K562 (cell line): ENCODE measurements at regions not wholly inside any gene's neighbourhood (a gene's known extent, or its start where the extent isn't known, plus 50 kb on each side); places are given as distances from the start of the nearest gene placed in this dataset.

Experiments
- ATAC-seq: fragments of 200-7000 bp; cut with Tn5 transposase; 3 replicates; pipeline ENCODE4 v1.9.1; 2020; ENCODE audit warnings: moderate library complexity
- BruUV-seq: library from RNA; stranded (reverse); fragments of 400-500 nt; replicated peaks from 2 replicates; lab custom pipeline; 2021; lab: Mats Ljungman, UMichigan
- CTCF ChIA-PET: fragments of 300-600 bp; formaldehyde crosslinking; extraction: SDS; loops from one replicate; lab custom pipeline; 2021; ENCODE audit warnings: low intra/inter-chr PET ratio; lab: Yijun Ruan, JAX
- POLR2A ChIA-PET: fragments of 300-600, 350-650 bp; sonication (Branson Sonifier 250); formaldehyde crosslinking; extraction: SDS; loops from one replicate; lab custom pipeline; 2021; ENCODE audit warnings: antibody characterized with exemption, inconsistent platforms; lab: Yijun Ruan, JAX
- DNase-seq, 4 experiments: peaks; one replicate each; pipeline versions ENCODE4 v3.0.0 to v3.0.0-alpha.2; 2011 to 2018; ENCODE audit warnings: low spot score in 3 of 4, mixed read lengths in 3 of 4; ENCODE audit errors: extremely low read depth in 1 of 4
- FAIRE-seq: peaks from 2 replicates; lab custom pipeline; 2011; peaks lifted over from hg19 to GRCh38; lab: Jason Lieb, UNC
- H2AFZ ChIP-seq: 2 replicates; pipeline ENCODE4 v1.6.0; 2011; ENCODE audit warnings: low read depth, low read length, control low read depth, inconsistent platforms
- H3K27ac ChIP-seq: fragments of 200-600 bp; 3 replicates; pipeline ENCODE4 v1.8.0; 2011; ENCODE audit warnings: low read depth, mild to moderate bottlenecking, control low read depth, inconsistent platforms, low read length, moderate library complexity, mixed read lengths; ENCODE audit errors: extremely low read depth
- H3K27me3 ChIP-seq, 2 experiments: fragments of 300-600 bp in 1 of 2; 2 replicates in 1 of 2; 3 replicates in 1 of 2; pipeline versions ENCODE4 v1.6.0 to v1.8.0; 2011; ENCODE audit warnings: inconsistent platforms in 2 of 2, low read length in 2 of 2, mild to moderate bottlenecking in 1 of 2, mixed read lengths in 1 of 2, moderate library complexity in 1 of 2; ENCODE audit not compliant: control insufficient read depth in 2 of 2, insufficient read depth in 2 of 2
- H3K36me3 ChIP-seq: fragments of 300-600 bp; 3 replicates; pipeline ENCODE4 v1.8.0; 2011; ENCODE audit warnings: mild to moderate bottlenecking, low read length, inconsistent platforms; ENCODE audit not compliant: control insufficient read depth, insufficient read depth
- H3K4me1 ChIP-seq, 2 experiments: fragments of 200-600 bp in 1 of 2; replicated peaks in 1 of 2; 2 replicates in 1 of 2; 3 replicates in 1 of 2; pipeline versions ENCODE4 v1.5.1 to v1.8.0; 2011; ENCODE audit warnings: inconsistent platforms in 2 of 2, low read length in 2 of 2, mild to moderate bottlenecking in 1 of 2, mixed read lengths in 1 of 2, moderate library complexity in 1 of 2; ENCODE audit not compliant: control insufficient read depth in 2 of 2, insufficient read depth in 2 of 2
- H3K4me2 ChIP-seq: 2 replicates; pipeline ENCODE4 v1.6.1; 2011; ENCODE audit warnings: low read length, control low read depth, inconsistent platforms, mixed read lengths; ENCODE audit not compliant: insufficient read depth
- H3K4me3 ChIP-seq: fragments of 200-600 bp; sonication (generic), shearing (Covaris generic); 2 replicates; pipeline ENCODE4 v1.5.1; 2016; ENCODE audit warnings: control low read depth, inconsistent platforms
- H3K79me2 ChIP-seq: fragments of 200-600 bp; 3 replicates; pipeline ENCODE4 v1.8.0; 2011; ENCODE audit warnings: low read length, inconsistent platforms; ENCODE audit not compliant: control insufficient read depth, insufficient read depth
- H3K9ac ChIP-seq, 2 experiments: 2 replicates each; pipeline versions ENCODE4 v1.6.0 to v1.6.1; 2011; ENCODE audit warnings: low read depth in 2 of 2, low read length in 2 of 2, control low read depth in 1 of 2, inconsistent platforms in 1 of 2, mild to moderate bottlenecking in 1 of 2, mixed read lengths in 1 of 2; ENCODE audit not compliant: insufficient read depth in 1 of 2
- H3K9me1 ChIP-seq: one replicate; pipeline ENCODE4 v1.6.0; 2011; ENCODE audit warnings: inconsistent platforms, mild to moderate bottlenecking, low read length, moderate library complexity; ENCODE audit not compliant: control insufficient read depth, insufficient read depth
- H3K9me3 ChIP-seq: replicated peaks from 2 replicates; pipeline ENCODE4 v1.5.1; 2011; ENCODE audit warnings: low read depth, low read length, inconsistent platforms; ENCODE audit not compliant: control insufficient read depth, insufficient read depth
- H4K20me1 ChIP-seq: replicated peaks from 2 replicates; pipeline ENCODE4 v1.6.1; 2011; ENCODE audit warnings: low read length, inconsistent platforms, mixed read lengths; ENCODE audit not compliant: control insufficient read depth, insufficient read depth
- ETV5 ChIP-seq: sonication (generic); formaldehyde crosslinking; IDR thresholded peaks from 2 replicates; pipeline ENCODE4 v1.4.0; 2020; ENCODE audit warnings: low read depth, mild to moderate bottlenecking, missing genetic modification reagents
- NELFE ChIP-seq: IDR thresholded peaks from 2 replicates; pipeline ENCODE4 v1.6.1; 2011; ENCODE audit warnings: mild to moderate bottlenecking; ENCODE audit not compliant: insufficient read depth, insufficient read length
- RBM14 ChIP-seq: fragments of 200-400 bp; formaldehyde crosslinking; IDR thresholded peaks from 2 replicates; pipeline ENCODE4 v1.6.1; 2018; ENCODE audit warnings: low read depth, mild to moderate bottlenecking, low read length, moderate library complexity, borderline replicate concordance; ENCODE audit not compliant: insufficient read depth
- WGBS: fragments of 100-300 bp; shearing (Covaris generic); methylation state at CpG from one replicate; pipeline ENCODE4 v1.1.6; 2016; ENCODE audit warnings: low coverage, mixed read lengths; ENCODE audit not compliant: insufficient coverage; ENCODE audit errors: missing lambda C conversion rate; 5-methylcytosine and 5-hydroxymethylcytosine counted together
- in situ Hi-C: fragments of 300-500 bp; cut with MboI; formaldehyde crosslinking; loops from 4 replicates; pipeline ENCODE4 v1.15.0; 2018; ENCODE audit warnings: inconsistent platforms, mixed read lengths
- intact Hi-C: fragments of 100-400 bp; cut with micrococcal nuclease; formaldehyde crosslinking; loops from 2 replicates; pipeline ENCODE4 v1.14.2; 2022
- TF ChIP-seq, protein P1 (sequence below): fragments of 450-650 bp; formaldehyde crosslinking; IDR thresholded peaks from 2 replicates; pipeline ENCODE4 v1.4.0; 2020; ENCODE audit warnings: mild to moderate bottlenecking, mixed read lengths

DNA sequence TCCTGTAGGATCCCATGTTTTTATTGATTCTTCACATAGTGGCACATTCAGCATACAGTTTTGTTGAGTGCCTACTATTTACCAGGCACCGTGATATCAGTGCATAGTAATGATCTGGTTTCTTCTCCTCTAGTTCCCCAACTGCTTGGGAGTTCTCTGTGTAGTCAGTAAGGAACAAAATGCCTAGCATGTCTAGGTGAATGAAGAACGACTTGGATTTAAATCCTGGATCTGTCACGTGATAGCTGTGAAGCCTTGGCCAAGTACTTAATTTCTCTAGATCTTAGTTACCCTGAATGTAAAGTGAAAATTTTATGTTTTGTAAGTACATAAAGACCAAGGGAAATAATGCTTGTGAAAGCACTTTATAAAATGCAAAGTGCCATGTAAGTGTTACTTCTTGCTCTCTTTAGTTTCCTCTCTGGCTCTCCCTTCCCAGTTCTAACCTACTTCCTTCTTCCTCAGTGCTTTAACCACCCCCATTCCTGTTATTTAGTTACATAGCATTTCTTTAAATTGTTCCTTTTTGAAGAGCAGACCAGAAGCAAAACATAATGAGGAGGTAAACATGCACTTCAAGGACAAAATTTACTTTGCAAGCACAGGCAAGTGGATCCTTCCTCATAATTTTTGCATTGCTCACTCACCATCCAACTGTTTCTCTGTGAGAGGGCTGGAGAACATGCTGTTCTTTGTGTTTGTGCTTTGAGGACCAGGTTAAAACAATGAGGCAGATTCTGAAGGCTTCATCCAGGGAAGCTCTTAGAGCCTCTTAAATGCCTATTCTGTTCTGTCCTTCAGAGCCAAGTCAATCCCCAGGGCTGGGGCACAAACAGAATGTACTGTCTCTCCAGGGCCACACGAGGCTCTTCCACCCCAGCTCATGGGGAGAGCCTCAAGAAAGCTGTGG, 353.9 kb upstream of the TENM4 start:
- H3K9me3 ChIP-seq = no peaks in the 10 kb centered on the region
- H3K9ac ChIP-seq = no peak overlapping the region
- H4K20me1 ChIP-seq = no peaks in the 10 kb centered on the region
- TF ChIP-seq, protein P1, sequence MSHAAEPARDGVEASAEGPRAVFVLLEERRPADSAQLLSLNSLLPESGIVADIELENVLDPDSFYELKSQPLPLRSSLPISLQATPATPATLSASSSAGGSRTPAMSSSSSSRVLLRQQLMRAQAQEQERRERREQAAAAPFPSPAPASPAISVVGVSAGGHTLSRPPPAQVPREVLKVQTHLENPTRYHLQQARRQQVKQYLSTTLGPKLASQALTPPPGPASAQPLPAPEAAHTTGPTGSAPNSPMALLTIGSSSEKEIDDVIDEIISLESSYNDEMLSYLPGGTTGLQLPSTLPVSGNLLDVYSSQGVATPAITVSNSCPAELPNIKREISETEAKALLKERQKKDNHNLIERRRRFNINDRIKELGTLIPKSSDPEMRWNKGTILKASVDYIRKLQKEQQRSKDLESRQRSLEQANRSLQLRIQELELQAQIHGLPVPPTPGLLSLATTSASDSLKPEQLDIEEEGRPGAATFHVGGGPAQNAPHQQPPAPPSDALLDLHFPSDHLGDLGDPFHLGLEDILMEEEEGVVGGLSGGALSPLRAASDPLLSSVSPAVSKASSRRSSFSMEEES (CRISPR knock-in tag) = peak; percentile 80
- TF ChIP-seq RBM14 = no peak
- TF ChIP-seq NELFE = no peak
- TF ChIP-seq ETV5 (CRISPR knock-in tag) = no peak
- TF ChIP-seq, all 486 proteins: peak for 1
- Histone ChIP-seq H3K9me1 (no peaks in the 10 kb centered on the region), H3K4me2 (no peak overlapping the region), H2AFZ (no peak overlapping the region), H3K27ac (no peak overlapping the region), H3K4me1 (no peaks in the 10 kb centered on the region), H3K27me3 (no peaks in the 10 kb centered on the region), H3K36me3 (no peaks in the 10 kb centered on the region), H3K79me2 (no peaks in the 10 kb centered on the region), H3K4me3 (no peak overlapping the region)
- 0% methylated on average over 4 of the region's 4 CpGs for WGBS
- ChIA-PET POLR2A (no interaction called here), CTCF (no interaction called here)
- FAIRE-seq (no peak), ATAC-seq (no peak), DNase-seq (no peak)
- intact Hi-C loops = no loop called here
- in situ Hi-C loops = no loop called here
- BruUV-seq = no TSS peak
